ENCODE measurements at regions not wholly inside any gene's neighbourhood (a gene's known extent, or its start where the extent isn't known, plus 50 kb on each side); places are given as distances from the start of the nearest gene placed in this dataset.

DNA sequence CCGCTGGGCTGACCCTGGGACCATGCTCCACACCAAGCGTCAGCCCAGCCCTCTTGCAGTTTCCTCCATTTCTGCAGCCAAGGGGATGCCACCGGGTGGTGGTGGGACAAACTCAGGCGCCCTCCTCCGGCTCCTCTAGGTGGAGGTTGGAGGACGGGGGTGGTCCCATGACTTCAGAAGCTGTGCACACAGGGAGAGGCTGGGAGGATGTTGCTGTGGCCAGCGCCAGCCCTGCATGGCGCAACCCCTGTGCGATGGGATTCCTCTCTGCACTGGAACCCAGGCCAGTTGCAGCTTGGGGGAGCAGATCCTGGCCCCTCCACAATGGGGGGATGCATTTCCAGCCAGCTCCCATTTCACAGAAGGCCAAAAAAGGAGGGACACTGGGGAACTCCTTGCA lies 246.5 kb downstream of the C16orf95 start:
- TF ChIP-seq CTCF (IDR thresholded peaks at IDR 0.05): no peak
- TF ChIP-seq POLR2A (IDR thresholded peaks at IDR 0.05): no peak
